T1000 (cell line): ENCODE measurements at regions not wholly inside any gene's neighbourhood (a gene's known extent, or its start where the extent isn't known, plus 50 kb on each side); places are given as distances from the start of the nearest gene placed in this dataset.

Source experiments
- DNase-seq: peaks from one replicate; lab custom pipeline; 2025; ENCODE audit warnings: mixed read lengths; lab: John Stamatoyannopoulos, UW

- no peak for DNase-seq
These were observed 138.8 kb downstream of the TUSC7 start for GRCh38 chr3:116848248-116848829.

- no peak for DNase-seq
These were observed 139.7 kb downstream of the TUSC7 start for GRCh38 chr3:116849261-116849688.

GRCh38 chr3:116852803-116853202, 143.2 kb downstream of the TUSC7 start:
- DNase-seq = no peak

GRCh38 chr3:116863270-116863770, 153.7 kb downstream of the TUSC7 start:
- DNase-seq = no peak

- DNase-seq = no peak
These were observed 154.4 kb downstream of the TUSC7 start for GRCh38 chr3:116863822-116864589.

- DNase-seq = no peak
These were observed 155.0 kb downstream of the TUSC7 start for GRCh38 chr3:116864590-116864927.

GRCh38 chr3:116870379-116870778, 160.8 kb downstream of the TUSC7 start:
- DNase-seq = no peak

- DNase-seq = no peak
These were observed 162.3 kb downstream of the TUSC7 start for GRCh38 chr3:116871905-116872304.

- no peak for DNase-seq
These were observed 163.1 kb downstream of the TUSC7 start for GRCh38 chr3:116872688-116873087.

- no peak for DNase-seq
These were observed 163.6 kb downstream of the TUSC7 start for GRCh38 chr3:116873142-116873541.

- no peak for DNase-seq
These were observed 168.4 kb downstream of the TUSC7 start for GRCh38 chr3:116877968-116878367.

- no peak for DNase-seq
These were observed 176.8 kb downstream of the TUSC7 start for GRCh38 chr3:116886202-116886893.

GRCh38 chr3:116896116-116896515, 186.5 kb downstream of the TUSC7 start:
- no peak for DNase-seq

- DNase-seq = no peak
These were observed 187.8 kb downstream of the TUSC7 start for GRCh38 chr3:116897382-116897781.

GRCh38 chr3:116899253-116899652, 189.7 kb downstream of the TUSC7 start:
- no peak for DNase-seq

GRCh38 chr3:116905334-116905733, 195.8 kb downstream of the TUSC7 start:
- DNase-seq = no peak

- DNase-seq = no peak
These were observed 196.2 kb downstream of the TUSC7 start for GRCh38 chr3:116905794-116906193.

- no peak for DNase-seq
These were observed 202.5 kb downstream of the TUSC7 start for GRCh38 chr3:116912116-116912515.

GRCh38 chr3:116914004-116914403, 204.4 kb downstream of the TUSC7 start:
- no peak for DNase-seq

GRCh38 chr3:116916836-116917235, 207.3 kb downstream of the TUSC7 start:
- DNase-seq = no peak

GRCh38 chr3:116920826-116921610, 211.4 kb downstream of the TUSC7 start:
- DNase-seq = no peak

- no peak for DNase-seq
These were observed 218.3 kb downstream of the TUSC7 start for GRCh38 chr3:116927918-116928317.
